Fibroblast of skin of scalp (primary cell): ENCODE measurements at regions not wholly inside any gene's neighbourhood (a gene's known extent, or its start where the extent isn't known, plus 50 kb on each side); places are given as distances from the start of the nearest gene placed in this dataset.
"Not testable (repeated sequence)": the region's sequence is repeated elsewhere in the genome, so short reads cannot be mapped to it uniquely, and the experiment has no call there.

ENCODE experiments used
- DNase-seq: peaks from one replicate; pipeline ENCODE4 v3.0.0-alpha.2; 2013

DNA sequence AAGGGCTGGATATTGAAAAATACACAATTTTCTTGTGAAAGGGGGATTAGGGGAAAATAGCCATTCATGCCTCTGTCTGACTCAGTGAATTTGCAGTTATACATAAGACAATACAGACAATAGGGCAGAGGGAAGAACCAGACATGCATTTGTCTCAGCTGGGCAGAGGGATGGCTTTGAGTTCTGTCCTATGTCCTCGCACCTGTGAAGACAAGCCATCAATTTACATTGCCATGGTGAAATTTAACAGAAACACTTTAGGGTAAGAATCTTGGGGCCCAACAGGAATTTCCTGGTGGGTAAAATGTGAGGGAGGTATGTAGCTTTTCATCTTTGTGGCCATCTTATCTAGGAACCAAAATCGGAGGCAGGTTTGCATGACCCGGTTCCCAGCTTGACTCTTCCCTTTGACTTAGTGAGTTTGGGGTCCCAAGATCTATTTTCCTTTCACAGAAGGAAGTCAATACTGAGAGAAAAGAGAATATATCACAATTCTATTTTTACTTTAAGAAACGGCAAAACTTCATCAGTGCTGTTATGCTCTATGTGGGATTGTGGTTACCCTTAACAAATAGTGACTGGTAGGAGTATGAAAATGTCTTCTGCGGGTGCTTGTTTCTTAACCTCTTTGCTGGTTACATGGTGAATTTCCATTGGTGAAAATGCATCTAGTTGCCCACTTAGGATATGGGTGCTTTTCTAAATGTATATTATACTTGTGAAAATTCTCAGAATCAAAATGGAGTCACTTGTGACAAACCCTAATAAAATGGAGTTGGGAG, 221.8 kb downstream of the SPP2 start:
- no peak for DNase-seq

DNA sequence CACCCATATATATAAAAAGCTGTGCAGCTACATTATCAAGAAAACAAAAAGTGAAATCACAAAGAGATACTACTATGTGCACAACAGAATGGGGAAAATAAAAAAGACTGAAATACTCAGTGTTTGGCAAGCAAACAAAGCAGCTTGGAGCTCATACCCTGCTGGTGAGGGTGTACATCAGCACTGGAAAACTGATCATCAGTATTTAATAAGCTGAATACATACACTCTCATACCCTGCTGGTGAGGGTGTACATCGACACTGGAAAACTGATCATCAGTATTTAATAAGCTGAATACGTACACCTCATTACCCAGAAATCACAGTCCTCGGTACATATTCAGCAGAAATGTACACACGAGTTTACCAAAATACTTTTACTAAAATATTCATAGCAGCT, 220.8 kb downstream of the SPP2 start:
- no peak for DNase-seq

DNA sequence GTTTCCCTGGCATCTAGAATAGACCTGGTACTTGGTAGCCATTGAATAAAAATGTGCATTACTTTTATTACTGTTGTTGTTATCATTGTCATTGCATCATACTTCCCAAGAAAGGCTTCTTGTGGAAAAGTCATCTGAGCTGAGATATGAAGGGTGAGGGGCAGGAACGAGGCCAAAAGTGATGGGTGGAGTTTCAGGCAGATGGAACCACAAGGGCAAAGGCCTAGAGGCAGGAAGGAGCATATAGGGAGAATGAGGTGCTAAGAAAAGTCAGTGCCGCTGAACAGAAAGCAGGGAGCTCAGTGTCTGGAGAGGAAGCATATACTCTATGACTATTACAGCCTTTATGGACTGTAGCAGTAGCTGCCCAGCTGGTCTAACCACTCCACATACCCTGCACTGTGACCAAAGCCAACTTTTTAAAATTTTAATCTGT, 219.3 kb downstream of the SPP2 start:
- peak; percentile 61 for DNase-seq

DNA sequence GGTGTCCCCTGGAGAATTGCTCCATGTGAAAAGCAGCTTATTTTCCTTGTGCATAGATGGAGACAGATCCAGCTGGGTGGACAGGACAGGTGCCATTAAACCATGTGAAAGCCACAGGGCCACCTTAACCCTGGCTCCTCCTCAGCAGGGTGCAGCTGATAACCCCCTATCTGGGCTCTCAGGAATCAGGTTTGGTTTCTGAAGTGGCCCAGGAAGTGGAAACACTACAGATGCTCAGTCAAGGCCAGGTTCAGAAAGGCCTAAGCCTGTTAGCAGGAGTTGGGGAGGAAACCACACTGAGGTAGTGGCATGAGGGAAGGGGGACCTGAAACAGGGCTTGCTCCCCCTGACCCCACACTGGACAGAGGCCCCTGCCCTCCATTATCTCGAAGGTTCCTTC, 217.0 kb downstream of the SPP2 start:
- DNase-seq, result no peak

DNA sequence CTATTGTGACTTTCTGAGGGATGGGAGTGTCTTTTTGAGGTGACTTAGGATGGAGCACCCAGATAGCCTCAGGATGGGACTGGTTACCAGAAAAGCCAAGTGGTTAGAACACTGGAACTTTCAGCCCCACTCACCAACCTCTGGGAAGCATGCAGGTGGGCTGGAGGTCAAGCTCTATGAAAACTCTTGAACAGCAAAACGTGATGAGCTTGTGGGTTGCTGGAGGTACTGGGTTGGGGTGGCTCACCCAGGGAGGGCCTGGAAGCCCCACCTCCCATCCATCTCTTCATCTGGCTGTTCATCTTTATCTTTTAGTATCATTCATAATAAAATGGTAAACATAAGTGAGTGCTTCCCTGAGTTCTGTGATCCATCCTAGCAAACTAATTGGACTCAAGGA, 216.4 kb downstream of the SPP2 start:
- no peak for DNase-seq

DNA sequence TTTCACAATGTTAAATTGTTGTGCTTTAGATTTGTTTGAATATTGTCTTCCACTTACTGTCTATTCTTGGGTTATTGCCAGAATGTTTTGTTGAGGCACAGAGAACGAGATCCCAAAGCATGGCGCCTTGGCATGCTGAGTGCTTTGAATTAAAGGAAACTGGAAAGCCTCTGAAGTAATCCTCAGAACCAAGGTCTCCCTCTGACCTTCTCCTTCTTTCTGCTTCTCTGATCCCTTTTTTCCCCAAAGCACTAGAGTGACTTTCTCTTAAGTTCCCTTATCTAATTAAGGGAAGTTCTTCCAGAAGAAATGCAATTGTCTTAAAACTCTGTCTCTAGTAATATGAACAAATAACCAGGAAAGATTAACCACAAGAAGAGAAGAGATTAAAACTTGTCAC, 214.7 kb downstream of the SPP2 start:
- DNase-seq, result no peak

DNA sequence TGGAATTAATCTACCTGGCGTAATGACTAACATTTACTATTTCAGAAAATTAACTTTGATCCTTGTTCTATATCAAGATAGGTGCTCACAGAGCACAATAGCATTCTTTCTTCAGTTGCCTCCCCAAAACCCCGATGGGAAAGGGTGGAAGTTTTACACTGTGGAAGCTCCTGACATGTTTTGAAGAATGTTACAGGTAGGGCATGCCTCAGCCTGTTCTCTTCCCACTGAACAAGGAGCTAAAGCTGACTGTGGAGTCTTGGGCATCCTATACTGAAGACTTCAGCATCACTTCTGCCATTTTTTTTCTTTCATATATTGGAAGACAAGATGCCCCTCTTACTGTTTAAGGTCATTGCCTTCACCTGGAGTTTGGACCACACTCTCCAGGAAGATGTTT, 211.2 kb downstream of the SPP2 start:
- DNase-seq, result no peak

DNA sequence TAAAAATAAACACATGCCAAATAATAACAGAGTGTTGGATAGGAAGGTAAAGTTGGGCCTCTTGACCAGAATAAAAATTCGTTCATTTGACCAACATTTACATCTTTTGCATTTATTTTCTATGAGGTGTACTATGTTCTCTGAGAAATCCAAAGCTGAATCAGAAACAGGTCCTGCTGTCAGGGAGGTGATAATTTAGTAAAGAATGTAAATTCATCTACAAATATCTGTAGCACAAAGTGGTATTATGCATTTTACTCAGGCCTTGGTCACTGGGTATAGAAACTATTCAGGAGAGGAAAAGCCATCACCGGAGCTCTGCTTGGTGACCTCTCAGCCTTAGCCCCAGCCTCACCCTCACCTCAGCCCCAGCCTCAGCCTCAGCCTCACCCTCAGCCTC, 208.9 kb downstream of the SPP2 start:
- DNase-seq, result no peak

DNA sequence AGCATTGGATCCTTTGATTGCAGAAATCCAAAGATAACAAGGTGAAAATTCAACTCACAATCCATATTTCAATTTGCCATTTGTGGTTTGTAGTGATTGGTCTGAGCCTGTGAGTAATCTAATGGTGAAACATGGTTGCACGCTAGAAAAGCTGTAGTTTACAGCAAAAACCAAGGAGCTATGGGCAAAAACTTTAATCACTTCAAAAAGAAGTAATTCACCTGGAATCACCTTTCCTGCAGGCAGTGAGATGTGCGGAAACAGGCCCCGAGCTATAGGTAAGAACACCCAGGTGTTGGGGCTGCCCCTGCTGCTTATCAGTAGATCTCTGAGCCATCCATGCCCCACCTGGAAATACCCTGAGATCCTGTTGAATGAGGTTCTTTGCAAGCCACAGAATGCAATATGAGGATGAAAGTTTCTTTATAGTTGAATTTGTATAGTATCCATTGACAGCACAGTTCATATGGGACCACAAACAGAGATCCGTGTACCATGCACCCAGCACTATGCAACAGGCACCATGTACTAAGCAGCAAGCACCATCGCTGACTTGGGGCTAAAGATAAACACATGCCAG, 208.2 kb downstream of the SPP2 start:
- no peak for DNase-seq

DNA sequence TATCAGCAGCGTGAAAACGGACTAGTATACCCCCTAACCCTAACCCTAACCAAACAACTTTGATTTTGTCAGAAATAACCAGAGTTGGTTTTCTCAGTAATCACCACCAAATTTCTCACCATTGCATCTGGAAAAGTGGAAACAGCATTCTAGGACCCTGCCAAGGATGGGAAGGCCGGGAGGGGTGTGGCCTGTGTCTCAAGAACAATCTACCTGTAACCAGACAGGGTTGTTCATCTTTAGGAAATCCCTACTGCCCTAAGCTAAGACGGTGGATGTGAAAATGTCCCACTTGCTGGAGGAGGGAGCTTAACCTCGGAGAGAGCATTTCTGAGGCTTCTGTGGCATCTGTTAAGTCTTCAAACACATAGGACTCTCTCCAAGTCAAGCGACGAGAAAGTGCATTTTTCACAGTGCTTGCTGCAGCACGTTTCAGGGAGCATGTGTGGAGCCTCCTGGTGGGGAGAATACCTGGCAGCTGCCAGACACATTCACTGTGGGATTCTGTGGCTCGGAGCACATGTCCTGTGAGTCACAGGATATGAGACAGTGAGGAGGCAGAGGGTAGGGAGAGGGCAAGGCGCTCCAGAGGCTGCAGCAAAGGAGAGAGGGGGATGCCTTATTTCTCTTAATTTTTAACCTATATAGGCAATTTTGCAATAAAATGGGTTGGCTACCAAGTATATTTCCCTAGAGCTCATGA, 207.5 kb downstream of the SPP2 start:
- DNase-seq, result peak; percentile 97

DNA sequence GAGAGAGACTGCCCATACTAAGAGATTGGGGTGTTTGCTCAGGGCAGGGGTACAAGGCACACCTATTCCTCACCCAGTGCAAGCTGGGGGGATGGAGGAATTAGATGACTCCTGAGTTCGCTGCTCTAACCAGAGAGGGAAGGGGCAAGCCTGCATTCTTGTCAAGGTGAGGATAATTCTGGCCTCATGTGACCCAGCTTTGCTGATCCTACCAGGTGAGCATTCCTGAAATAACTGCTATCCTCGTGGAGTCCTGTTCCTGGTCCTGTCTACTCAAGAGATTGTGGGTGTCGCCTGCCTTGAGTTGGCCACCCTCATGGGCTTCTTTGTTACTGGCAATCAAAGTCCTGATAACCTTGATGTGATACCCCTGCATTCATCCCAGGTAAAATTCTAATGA, 206.0 kb downstream of the SPP2 start:
- no peak for DNase-seq

DNA sequence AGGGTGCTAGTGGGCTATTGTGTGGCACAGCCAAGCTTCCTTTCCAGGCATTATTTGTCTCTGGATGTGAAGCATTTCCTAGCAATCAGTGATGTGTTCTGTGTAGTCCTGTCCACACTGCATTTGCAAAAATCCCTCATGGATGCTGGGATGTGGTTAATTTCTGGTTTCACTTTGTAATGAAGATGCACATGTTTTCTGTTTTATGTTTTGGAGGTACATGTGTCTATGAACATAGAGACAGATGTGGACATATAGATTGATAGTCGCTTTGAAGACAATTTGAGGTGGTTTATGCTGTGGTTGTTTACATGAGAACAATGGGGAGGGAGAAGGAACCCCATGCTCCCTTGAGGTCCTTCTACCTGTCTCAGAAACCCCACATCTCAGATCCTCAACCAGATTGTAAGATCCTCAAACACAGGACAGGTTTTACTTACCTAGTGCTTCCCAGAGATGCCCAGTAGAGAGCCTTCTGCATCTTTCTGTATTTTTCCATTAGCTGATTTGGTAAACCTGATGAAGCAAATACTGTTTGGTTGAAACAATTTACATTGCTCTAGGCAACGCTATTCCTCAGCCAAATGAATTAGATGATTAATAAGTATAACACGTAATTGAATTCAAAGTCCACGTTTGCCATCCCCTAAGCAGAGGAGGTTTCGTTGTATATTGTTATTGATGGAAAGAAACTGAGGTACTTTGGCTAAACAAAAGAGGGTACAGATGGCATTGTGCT, 204.4 kb downstream of the SPP2 start:
- DNase-seq, result no peak

DNA sequence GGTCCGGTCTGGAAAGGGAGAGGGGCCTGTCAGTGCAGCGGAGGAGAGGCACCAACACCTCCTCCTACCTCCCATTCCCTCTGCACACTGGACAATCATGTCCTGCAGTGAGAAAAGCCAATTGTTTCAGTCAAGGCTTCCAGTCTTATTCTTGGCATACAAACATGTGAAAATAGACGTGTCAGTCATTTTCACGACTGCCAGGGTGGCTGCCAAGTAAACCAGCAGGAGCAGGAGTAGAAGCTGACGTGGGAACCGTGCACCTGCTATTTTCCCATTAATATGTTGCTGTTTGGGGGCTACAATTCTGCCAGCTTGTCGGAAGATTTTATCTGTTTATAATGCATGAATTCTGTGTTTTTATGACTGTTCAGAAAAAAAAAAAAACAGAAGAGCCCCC, 202.3 kb downstream of the SPP2 start:
- no peak for DNase-seq

DNA sequence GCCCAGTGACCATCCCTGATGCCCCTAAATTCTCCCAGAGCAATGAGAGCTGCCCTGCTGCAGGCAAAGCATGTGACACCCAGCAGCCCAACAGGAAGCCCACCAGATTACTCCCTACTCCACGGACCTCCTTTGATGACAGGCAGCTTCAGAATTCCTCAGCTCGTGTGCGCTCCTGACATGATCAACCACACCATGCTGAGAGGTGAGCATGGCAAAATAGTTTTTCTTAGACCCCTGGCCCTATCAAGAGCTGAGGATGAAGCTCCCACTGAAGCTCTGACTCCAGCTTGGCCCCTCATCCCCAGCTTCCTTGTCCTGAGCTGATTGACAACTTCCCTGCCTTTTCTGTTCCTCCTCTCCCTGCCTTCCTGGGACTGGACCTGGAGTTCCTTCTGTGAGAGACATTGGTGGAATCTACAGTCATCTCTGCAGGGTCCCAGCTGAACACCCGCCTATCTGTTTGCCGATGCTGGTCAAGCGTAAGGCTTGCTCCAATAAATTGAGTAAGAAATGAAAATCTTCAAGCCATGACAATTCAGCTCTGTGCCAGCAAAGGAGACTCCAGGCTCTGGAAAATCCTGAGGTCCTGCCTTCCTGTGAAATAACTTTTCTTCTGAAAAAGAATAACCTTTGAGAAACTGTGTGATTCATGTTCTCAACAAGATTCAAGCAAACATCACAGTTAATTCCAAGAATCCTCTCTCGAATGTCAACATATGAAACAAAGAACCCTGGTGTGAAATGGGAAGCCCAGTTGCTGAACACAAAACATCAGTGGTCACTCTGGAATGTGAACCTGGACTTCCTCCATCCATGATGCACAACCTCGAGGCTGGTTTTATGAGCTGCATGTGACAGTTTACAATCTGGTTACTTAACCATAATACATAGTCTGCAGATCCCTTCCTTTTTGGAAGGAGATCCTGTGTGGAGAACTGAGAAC, 201.1 kb downstream of the SPP2 start:
- DNase-seq, result peak; percentile 92

DNA sequence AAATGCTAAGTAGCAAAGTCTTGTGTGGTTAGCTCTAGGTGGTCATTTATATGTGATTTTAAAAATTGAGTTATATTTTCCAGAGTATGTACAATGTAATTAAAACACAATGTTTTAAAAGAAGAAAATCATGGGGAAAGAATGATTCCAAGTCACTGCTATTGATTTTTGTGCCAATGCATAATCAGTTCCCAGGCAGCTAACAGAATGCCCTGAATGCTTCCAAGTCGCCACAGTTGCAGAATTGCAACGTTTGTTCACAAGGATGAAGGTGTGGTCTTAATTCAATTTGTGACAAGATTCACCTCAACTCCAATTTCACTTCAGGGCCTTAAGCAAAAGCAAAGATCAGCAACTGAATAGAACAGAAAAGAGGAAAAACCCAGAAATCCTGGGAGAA, 200.4 kb downstream of the SPP2 start:
- DNase-seq, result no peak

DNA sequence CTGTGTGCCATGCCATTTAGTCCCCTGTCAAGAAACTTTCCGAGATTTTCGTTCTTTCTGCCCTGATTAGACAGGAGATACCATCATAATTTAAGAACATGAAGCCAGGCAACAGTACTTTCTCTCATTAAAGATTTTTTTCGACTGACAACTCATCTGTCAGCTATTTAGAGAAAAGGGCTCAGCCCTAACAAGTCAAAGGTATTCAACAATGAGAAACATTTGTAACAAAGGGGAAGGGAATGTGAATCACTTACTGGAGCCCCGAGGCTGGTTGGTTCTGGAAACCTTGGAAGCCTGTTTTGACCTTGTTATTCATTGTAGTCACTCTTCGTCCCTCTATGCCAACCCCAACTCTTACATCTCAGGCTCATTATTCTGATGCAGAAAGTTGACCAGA, 199.4 kb downstream of the SPP2 start:
- DNase-seq, result peak; percentile 78

DNA sequence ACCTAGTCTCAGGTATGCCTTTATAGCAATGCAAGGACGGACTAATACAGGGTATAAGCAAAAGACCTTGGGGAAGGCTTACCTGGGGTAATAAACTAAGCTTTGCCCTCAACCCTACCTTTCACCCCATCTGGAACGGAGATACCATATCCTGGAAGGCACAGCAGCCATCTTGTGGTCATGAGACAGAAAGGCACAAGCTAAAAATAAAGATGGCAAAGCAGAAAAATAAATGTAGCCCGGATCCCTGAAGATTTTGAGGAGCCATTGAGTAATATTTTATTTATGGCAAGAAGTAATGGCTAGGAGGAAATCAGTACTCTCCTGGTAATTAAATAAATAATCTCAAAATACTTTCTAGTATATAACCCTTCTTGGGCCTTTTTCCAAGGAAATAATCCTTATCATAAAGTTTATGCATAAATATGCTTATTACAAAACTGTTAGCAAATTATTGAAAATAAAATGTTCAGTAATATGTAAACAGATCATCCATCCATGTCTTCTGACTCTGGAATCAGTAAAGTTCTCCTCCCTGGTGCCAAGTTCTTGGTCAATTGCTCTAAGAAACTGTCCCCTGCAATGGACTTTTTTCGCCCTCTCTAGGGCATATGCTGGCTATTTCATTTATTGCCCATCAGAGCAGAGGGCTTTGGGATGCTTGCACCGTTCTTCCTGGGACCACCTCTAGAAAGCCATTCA, 198.7 kb downstream of the SPP2 start:
- DNase-seq, result no peak

DNA sequence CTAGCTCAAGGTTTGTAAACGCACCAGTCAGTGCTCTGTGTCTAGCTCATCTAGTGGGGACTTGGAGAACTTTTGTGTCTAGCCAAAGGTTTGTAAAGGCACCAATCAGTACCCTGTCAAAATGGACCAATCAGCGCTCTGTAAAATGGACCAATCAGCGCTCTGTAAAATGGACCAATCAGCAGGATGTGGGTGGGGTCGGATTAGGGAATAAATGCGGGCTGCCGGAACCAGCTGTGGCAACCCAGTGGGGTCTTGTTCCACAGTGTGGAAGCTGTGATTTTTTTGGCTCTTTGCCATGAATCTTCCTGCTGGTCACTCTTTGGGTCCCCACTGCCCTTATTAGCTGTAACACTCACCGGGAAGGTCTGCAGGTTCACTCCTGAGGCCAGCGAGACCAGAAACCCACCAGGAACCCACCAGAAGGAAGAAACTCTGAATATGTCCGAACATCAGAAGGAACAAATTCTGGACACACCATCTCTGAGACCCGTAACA, 197.8 kb downstream of the SPP2 start:
- DNase-seq, result not testable (repeated sequence)

DNA sequence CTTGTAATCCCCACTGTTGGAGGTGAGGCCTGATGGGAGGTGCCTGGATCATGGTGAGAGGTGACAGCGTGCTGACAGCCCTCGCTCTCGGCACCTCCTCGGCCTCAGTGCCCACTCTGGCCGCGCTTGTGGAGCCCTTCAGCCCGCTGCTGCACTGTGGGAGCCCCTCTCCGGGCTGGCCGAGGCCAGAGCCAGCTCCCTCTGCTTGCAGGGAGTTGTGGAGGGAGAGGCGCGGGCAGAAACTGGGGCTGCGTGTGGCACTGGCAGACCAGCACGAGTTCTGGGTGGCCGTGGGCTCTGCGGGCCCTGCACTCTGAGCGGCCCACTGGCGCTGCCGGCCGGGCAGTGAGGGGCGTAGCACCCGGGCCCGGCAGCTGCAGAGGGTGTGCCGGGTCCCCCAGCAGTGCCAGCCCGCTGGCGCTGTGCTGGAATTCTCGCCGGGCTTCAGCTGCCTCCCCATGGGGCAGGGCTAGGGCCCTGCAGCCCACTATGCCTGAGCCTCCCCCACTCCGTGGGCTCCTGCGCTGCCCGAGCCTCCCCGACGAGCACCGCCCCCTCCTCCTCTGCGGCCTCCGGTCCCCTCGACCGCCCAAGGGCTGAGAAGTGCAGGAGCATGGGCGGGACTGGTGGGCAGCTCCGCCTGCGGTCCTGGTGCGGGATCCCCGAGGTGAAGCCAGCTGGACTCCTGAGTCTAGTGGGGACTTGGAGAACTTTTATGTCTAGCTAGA, 197.1 kb downstream of the SPP2 start:
- DNase-seq, result no peak

DNA sequence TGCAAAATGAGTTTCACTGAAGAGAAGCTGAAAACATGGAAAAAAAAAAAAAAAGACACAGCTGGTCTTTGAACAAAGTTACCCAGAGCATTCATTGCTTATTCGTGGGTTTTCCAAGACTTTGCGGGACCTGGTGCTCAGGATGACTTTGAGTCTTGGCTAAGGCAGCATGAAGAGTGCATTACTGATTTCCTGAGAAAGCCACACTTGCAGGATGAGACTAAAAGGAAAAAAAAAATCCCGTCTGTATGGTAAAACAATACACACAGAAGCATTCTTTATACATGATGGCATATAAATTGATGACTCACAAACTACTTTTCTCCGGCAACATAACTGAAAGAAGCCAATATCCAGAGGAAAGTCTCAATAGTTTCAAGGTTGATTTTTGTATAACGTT, 195.4 kb downstream of the SPP2 start:
- DNase-seq, result peak; percentile 90
